ENCODE measurements at regions not wholly inside any gene's neighbourhood (a gene's known extent, or its start where the extent isn't known, plus 50 kb on each side); places are given as distances from the start of the nearest gene placed in this dataset.

DNA sequence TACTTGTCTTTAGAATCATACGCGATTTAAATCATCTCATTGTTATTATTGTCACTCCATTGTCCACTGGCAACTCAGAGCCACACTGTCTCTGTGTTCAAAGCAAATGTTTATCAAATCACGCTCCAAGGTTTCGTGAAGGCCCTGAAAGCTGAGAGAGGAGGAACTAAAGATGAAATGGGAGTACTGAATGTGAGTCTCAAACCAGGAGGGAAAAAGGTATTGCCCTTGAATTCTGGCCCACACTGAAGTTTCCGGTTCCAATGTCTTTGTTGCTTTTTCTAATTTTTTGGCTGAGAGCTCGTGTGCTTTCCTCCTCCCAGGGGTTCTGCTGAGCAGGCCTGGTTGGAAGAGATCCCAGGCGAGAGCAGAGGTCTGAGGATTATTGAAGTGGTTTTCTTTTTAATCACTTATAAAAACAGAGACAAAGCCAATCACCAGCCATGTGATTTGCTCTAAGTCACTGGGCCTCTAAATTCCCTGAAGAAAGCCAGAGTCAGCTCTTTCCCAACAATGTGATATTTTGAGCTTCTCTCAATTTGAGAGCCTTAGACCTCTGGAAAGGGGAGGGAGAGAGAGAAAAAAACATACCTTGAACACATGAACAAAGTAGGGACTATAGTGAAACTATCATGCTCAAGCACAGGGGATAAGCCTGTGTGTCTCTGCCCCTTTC lies 420.8 kb upstream of the GRAMD2B start:
- no peaks in the 10 kb centered on the region for H3F3A ChIP-seq (ENCODE audit: low read length, unreplicated experiment)
- no peaks in the 10 kb centered on the region for H3K36me3 ChIP-seq (ENCODE audit: low read depth, low read length)
- no peaks in the 10 kb centered on the region for H3K79me2 ChIP-seq (ENCODE audit: low read length)
- no peak overlapping the region for H3K27ac ChIP-seq (ENCODE audit: low read length)
- BruUV-seq (replicated peaks), result no TSS peak
- no peak for DNase-seq
- H3K9me2 ChIP-seq (replicated peaks; ENCODE audit: low read length), result no peaks in the 10 kb centered on the region
- no peak for ATAC-seq
- intact Hi-C loops (cut with micrococcal nuclease), result no loop called here
- no peaks in the 10 kb centered on the region for H3K4me1 ChIP-seq (ENCODE audit: insufficient read depth, low read length)
- no peak for TF ChIP-seq CTCF (conservative IDR thresholded peaks at IDR 0.05; ENCODE audit: low read depth, low read length)
- TF ChIP-seq EZH2phosphoT487 (IDR thresholded peaks at IDR 0.05; ENCODE audit: borderline replicate concordance, low read length), result no peak
- no peak for TF ChIP-seq EZH2 (IDR thresholded peaks at IDR 0.05; ENCODE audit: low read length, unreplicated experiment)
- no peak overlapping the region for H3K9ac ChIP-seq (ENCODE audit: low read length)
- no peaks in the 10 kb centered on the region for H3K27me3 ChIP-seq (ENCODE audit: low read length)
- H3K4me2 ChIP-seq (ENCODE audit: low read length), result no peak overlapping the region
- H4K20me1 ChIP-seq (ENCODE audit: low read length), result no peaks in the 10 kb centered on the region
- H2AFZ ChIP-seq (ENCODE audit: low read length), result no peak overlapping the region
- POLR2A ChIA-PET (ENCODE audit: unreplicated experiment), result no interaction called here
- H3K9me3 ChIP-seq (ENCODE audit: low read length), result no peaks in the 10 kb centered on the region
- CTCF ChIA-PET, result no interaction called here
- H3K4me3 ChIP-seq (ENCODE audit: low read length), result no peak overlapping the region

- no peak for DNase-seq
- Histone ChIP-seq H3K79me2 (ENCODE audit: low read length) (no peaks in the 10 kb centered on the region), H3K4me2 (ENCODE audit: low read length) (no peak overlapping the region), H3K4me3 (ENCODE audit: low read length) (no peak overlapping the region), H3K9me2 (replicated peaks; ENCODE audit: low read length) (no peaks in the 10 kb centered on the region), H3K27me3 (ENCODE audit: low read length) (no peaks in the 10 kb centered on the region), H3F3A (ENCODE audit: low read length, unreplicated experiment) (no peaks in the 10 kb centered on the region), H3K9ac (ENCODE audit: low read length) (no peak overlapping the region), H3K36me3 (ENCODE audit: low read depth, low read length) (no peaks in the 10 kb centered on the region), H3K9me3 (ENCODE audit: low read length) (no peaks in the 10 kb centered on the region), H3K4me1 (ENCODE audit: insufficient read depth, low read length) (no peaks in the 10 kb centered on the region), H3K27ac (ENCODE audit: low read length) (no peak overlapping the region), H2AFZ (ENCODE audit: low read length) (no peak overlapping the region), H4K20me1 (ENCODE audit: low read length) (no peaks in the 10 kb centered on the region)
- no peak for ATAC-seq
- BruUV-seq (replicated peaks), result no TSS peak
- TF ChIP-seq EZH2 (IDR thresholded peaks at IDR 0.05; ENCODE audit: low read length, unreplicated experiment), result no peak
- no peak for TF ChIP-seq EZH2phosphoT487 (IDR thresholded peaks at IDR 0.05; ENCODE audit: borderline replicate concordance, low read length)
- TF ChIP-seq CTCF (conservative IDR thresholded peaks at IDR 0.05; ENCODE audit: low read depth, low read length), result no peak
- intact Hi-C loops (cut with micrococcal nuclease), result no loop called here
- ChIA-PET CTCF (no interaction called here), POLR2A (ENCODE audit: unreplicated experiment) (no interaction called here)
Observed at GRCh38 chr5:126003309-126003708, 419.9 kb upstream of the GRAMD2B start.

- no peaks in the 10 kb centered on the region for H3K27me3 ChIP-seq (ENCODE audit: low read length)
- H3K9me2 ChIP-seq (replicated peaks; ENCODE audit: low read length), result no peaks in the 10 kb centered on the region
- ATAC-seq (no peak), DNase-seq (no peak)
- H4K20me1 ChIP-seq (ENCODE audit: low read length), result no peaks in the 10 kb centered on the region
- ChIA-PET CTCF (no interaction called here), POLR2A (ENCODE audit: unreplicated experiment) (no interaction called here)
- no peak overlapping the region for H2AFZ ChIP-seq (ENCODE audit: low read length)
- H3K79me2 ChIP-seq (ENCODE audit: low read length), result no peaks in the 10 kb centered on the region
- no peaks in the 10 kb centered on the region for H3K9me3 ChIP-seq (ENCODE audit: low read length)
- intact Hi-C loops (cut with micrococcal nuclease), result no loop called here
- TF ChIP-seq CTCF (conservative IDR thresholded peaks at IDR 0.05; ENCODE audit: low read depth, low read length) (no peak), EZH2 (IDR thresholded peaks at IDR 0.05; ENCODE audit: low read length, unreplicated experiment) (no peak), EZH2phosphoT487 (IDR thresholded peaks at IDR 0.05; ENCODE audit: borderline replicate concordance, low read length) (no peak)
- no peak overlapping the region for H3K27ac ChIP-seq (ENCODE audit: low read length)
- no peak overlapping the region for H3K4me2 ChIP-seq (ENCODE audit: low read length)
- H3K4me3 ChIP-seq (ENCODE audit: low read length), result no peak overlapping the region
- H3F3A ChIP-seq (ENCODE audit: low read length, unreplicated experiment), result no peaks in the 10 kb centered on the region
- BruUV-seq (replicated peaks), result no TSS peak
- no peak overlapping the region for H3K9ac ChIP-seq (ENCODE audit: low read length)
- H3K36me3 ChIP-seq (ENCODE audit: low read depth, low read length), result no peaks in the 10 kb centered on the region
- H3K4me1 ChIP-seq (ENCODE audit: insufficient read depth, low read length), result no peaks in the 10 kb centered on the region
Observed at GRCh38 chr5:126004636-126005035, 418.6 kb upstream of the GRAMD2B start.
